Lower lobe of right lung (tissue), 2 donors: ENCODE measurements at regions not wholly inside any gene's neighbourhood (a gene's known extent, or its start where the extent isn't known, plus 50 kb on each side); places are given as distances from the start of the nearest gene placed in this dataset.

Source experiments
- ATAC-seq, 2 donors: fragments of 200-7000 bp; cut with Tn5 transposase; one replicate each; pipeline ENCODE4 v1.9.1; 2020 to 2022; ENCODE audit warnings: mild to moderate bottlenecking in 2 of 2, moderate library complexity in 2 of 2
- DNase-seq: peaks from one replicate; pipeline ENCODE4 v3.0.0-alpha.2; 2020
- H3K27ac ChIP-seq: fragments of 200-600 bp; one replicate; pipeline ENCODE4 v1.8.0; 2022
- H3K27me3 ChIP-seq: fragments of 200-600 bp; one replicate; pipeline ENCODE4 v1.8.0; 2022; ENCODE audit warnings: low read depth
- H3K36me3 ChIP-seq: fragments of 200-600 bp; one replicate; pipeline ENCODE4 v1.8.0; 2022; ENCODE audit warnings: mild to moderate bottlenecking
- H3K4me1 ChIP-seq: fragments of 200-600 bp; one replicate; pipeline ENCODE4 v1.8.0; 2022
- H3K4me3 ChIP-seq: fragments of 200-600 bp; one replicate; pipeline ENCODE4 v1.8.0; 2022; ENCODE audit warnings: mild to moderate bottlenecking
- H3K9me3 ChIP-seq: fragments of 200-600 bp; one replicate; pipeline ENCODE4 v1.8.0; 2022
- CTCF ChIP-seq: fragments of 200-600 bp; IDR thresholded peaks from one replicate; pipeline ENCODE4 v1.8.0; 2022; ENCODE audit warnings: antibody characterized with exemption, mild to moderate bottlenecking
- intact Hi-C: fragments of 100-400 bp; cut with DNase I; formaldehyde crosslinking; loops from one replicate; pipeline ENCODE4 v1.11.0; 2022
- donor health status: DM: no; HTN: yes; CAD: no; lungs with severe emphysema.

GRCh38 chr5:117220730-117221129 is 646.1 kb upstream of the SEMA6A start:
- H3K4me1 ChIP-seq = no peaks in the 10 kb centered on the region
- no peak overlapping the region for H3K4me3 ChIP-seq
- no peak overlapping the region for H3K27ac ChIP-seq
- DNase-seq (no peak), ATAC-seq (no peak)
- intact Hi-C loops = no loop called here
- H3K9me3 ChIP-seq = no peaks in the 10 kb centered on the region
- H3K27me3 ChIP-seq = no peaks in the 10 kb centered on the region
- no peak for TF ChIP-seq CTCF
- H3K36me3 ChIP-seq = no peaks in the 10 kb centered on the region

- Histone ChIP-seq H3K36me3 (no peaks in the 10 kb centered on the region), H3K4me3 (no peak overlapping the region), H3K27ac (no peak overlapping the region), H3K4me1 (no peaks in the 10 kb centered on the region), H3K9me3 (no peaks in the 10 kb centered on the region), H3K27me3 (no peaks in the 10 kb centered on the region)
- intact Hi-C loops = no loop called here
- no peak for ATAC-seq
- DNase-seq = no peak
- no peak for TF ChIP-seq CTCF
Observed at GRCh38 chr5:117218789-117219188, 644.2 kb upstream of the SEMA6A start.

- intact Hi-C loops = no loop called here
- H3K9me3 ChIP-seq = no peaks in the 10 kb centered on the region
- H3K27ac ChIP-seq = no peak overlapping the region
- no peaks in the 10 kb centered on the region for H3K4me1 ChIP-seq
- H3K4me3 ChIP-seq = no peak overlapping the region
- no peak for ATAC-seq
- TF ChIP-seq CTCF = no peak
- no peak for DNase-seq
- no peaks in the 10 kb centered on the region for H3K36me3 ChIP-seq
- no peaks in the 10 kb centered on the region for H3K27me3 ChIP-seq
Observed at GRCh38 chr5:117212866-117213265, 638.2 kb upstream of the SEMA6A start.

GRCh38 chr5:117210796-117211195 is 636.2 kb upstream of the SEMA6A start:
- Histone ChIP-seq H3K4me3 (no peak overlapping the region), H3K4me1 (no peaks in the 10 kb centered on the region), H3K27me3 (no peaks in the 10 kb centered on the region), H3K36me3 (no peaks in the 10 kb centered on the region), H3K9me3 (no peaks in the 10 kb centered on the region), H3K27ac (no peak overlapping the region)
- no peak for ATAC-seq
- DNase-seq = no peak
- TF ChIP-seq CTCF = no peak
- intact Hi-C loops = no loop called here

GRCh38 chr5:117209479-117209878 is 634.9 kb upstream of the SEMA6A start:
- H3K4me3 ChIP-seq = no peak overlapping the region
- H3K4me1 ChIP-seq = no peaks in the 10 kb centered on the region
- DNase-seq = no peak
- H3K27ac ChIP-seq = no peak overlapping the region
- no peaks in the 10 kb centered on the region for H3K27me3 ChIP-seq
- ATAC-seq = no peak
- no peak for TF ChIP-seq CTCF
- no peaks in the 10 kb centered on the region for H3K36me3 ChIP-seq
- no peaks in the 10 kb centered on the region for H3K9me3 ChIP-seq
- intact Hi-C loops = no loop called here

GRCh38 chr5:117207088-117207668 is 632.6 kb upstream of the SEMA6A start:
- no peak for DNase-seq
- H3K9me3 ChIP-seq = no peaks in the 10 kb centered on the region
- no peak for ATAC-seq
- TF ChIP-seq CTCF = no peak
- H3K27ac ChIP-seq = no peak overlapping the region
- H3K27me3 ChIP-seq = no peaks in the 10 kb centered on the region
- no peak overlapping the region for H3K4me3 ChIP-seq
- H3K36me3 ChIP-seq = no peaks in the 10 kb centered on the region
- H3K4me1 ChIP-seq = no peaks in the 10 kb centered on the region
- intact Hi-C loops = no loop called here
